COLO668 (cell line): ENCODE measurements at regions not wholly inside any gene's neighbourhood (a gene's known extent, or its start where the extent isn't known, plus 50 kb on each side); places are given as distances from the start of the nearest gene placed in this dataset.
"Not testable (repeated sequence)": the region's sequence is repeated elsewhere in the genome, so short reads cannot be mapped to it uniquely, and the experiment has no call there.

Source experiments
- DNase-seq: peaks from one replicate; lab custom pipeline; 2025; ENCODE audit not compliant: unreplicated experiment; lab: John Stamatoyannopoulos, UW

DNA sequence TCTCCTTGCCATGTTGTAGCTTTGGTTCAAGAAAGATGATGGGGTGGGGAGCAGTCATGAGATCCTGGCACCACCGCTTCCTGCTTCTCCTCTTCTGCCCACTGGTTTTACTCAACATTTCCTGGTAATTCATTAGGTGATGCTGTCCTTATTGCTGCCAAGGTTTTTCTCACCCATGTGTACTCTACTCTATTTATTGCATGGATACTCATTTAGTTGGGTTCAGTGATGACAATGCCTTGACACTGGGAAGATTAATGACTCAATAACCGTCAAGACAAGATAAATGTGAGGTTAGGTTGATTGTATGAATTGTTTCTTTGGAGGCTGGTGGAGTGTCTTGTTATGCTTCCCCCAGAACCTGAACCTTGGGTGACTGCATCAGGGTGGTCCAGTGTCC, 484.2 kb downstream of the SIPA1L2 start:
- no peak for DNase-seq

DNA sequence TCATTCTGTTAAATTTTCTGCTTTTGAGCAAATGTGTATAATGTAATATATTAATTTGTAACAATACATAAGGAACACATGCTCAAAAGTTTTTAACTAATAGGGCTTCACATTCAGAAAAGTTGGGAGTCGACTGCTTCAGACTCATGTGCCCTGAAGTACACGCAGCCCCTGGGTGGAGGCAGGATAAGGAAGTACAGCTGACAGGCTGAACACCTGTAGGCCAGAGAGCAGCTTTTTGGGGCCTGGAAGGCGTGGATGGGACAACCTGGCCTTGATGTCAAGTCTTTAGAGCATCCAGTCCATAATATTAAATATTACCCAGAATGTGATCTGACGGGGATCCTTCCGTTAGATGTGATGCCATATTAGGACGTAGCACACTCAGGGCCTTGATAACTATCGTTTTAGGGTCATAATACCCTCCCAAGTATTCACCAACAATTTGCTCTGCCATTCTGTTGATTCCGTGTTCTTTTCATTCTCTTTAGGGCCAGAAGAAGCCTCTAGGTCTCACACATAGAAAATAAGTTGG, 485.2 kb downstream of the SIPA1L2 start:
- DNase-seq = no peak

- no peak for DNase-seq
Observed at GRCh38 chr1:232143315-232143886, 486.5 kb downstream of the SIPA1L2 start.

GRCh38 chr1:232142403-232143314, 487.3 kb downstream of the SIPA1L2 start:
- no peak for DNase-seq

- not testable (repeated sequence) for DNase-seq
Observed at GRCh38 chr1:232141167-232141448, 488.8 kb downstream of the SIPA1L2 start.

GRCh38 chr1:232140419-232141166, 489.3 kb downstream of the SIPA1L2 start:
- no peak for DNase-seq

DNA sequence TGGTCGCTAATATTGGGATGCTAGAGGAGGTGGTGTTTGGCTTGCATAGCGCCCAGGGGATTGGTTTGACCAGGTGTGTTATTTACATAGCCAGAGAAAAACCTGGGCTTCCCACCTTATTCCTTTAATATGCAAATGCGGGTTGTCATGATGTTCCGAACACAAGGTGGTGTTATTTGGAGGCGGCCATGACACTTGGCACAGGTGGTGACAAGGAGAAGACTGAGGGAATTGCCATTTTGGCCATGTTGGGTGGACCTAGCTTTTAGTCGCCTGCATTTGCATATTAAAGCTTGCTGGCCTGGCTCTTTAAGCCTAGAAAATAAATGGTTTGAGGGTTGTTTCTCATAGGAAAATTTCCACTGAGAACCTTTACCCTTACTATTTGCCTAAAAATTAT, 490.5 kb downstream of the SIPA1L2 start:
- DNase-seq = no peak

DNA sequence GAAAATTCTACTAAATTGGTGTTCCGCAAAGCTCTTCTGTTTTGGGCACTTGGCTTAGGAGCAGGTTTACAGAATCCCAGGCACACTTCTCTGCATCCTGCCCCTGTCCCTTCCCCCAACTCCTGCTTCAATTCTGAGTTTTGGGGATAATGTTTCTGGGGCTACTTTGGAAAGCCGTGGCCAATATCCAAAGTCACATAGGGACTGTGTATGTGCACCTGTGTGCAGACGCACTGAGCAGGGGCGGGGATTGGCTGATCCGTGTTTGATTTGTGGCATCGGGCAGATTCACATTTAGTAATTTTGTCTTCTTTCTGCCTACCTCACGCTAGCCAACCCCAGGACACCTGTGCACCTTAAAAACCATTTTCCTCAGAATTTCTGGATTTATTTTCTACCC, 491.9 kb downstream of the SIPA1L2 start:
- no peak for DNase-seq

DNA sequence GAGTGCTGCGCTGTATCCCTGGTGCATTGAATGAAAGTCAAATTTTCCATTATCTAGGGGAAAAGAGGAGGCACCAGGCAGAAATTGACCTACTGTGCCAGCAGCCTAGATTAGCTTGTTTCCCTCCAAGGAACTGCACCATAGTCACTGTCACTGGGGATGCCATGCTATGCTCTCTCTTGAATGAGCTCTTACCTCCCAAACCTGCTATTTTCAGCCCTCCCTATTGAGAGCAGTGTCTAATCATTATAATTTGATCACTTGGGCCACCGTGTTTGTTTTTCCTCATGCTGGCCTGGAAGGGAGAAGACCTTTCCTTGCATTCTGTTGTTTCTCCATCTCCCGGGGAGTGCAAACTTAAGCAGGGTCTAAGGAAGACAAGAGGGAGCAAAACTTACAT, 492.9 kb downstream of the SIPA1L2 start:
- no peak for DNase-seq

- DNase-seq = no peak
Observed at GRCh38 chr1:232136136-232136535, 493.8 kb downstream of the SIPA1L2 start.

GRCh38 chr1:232134365-232134764, 495.6 kb downstream of the SIPA1L2 start:
- DNase-seq = no peak

GRCh38 chr1:232132572-232132971, 497.4 kb downstream of the SIPA1L2 start:
- no peak for DNase-seq

GRCh38 chr1:232131715-232132391, 498.1 kb downstream of the SIPA1L2 start:
- no peak for DNase-seq

DNA sequence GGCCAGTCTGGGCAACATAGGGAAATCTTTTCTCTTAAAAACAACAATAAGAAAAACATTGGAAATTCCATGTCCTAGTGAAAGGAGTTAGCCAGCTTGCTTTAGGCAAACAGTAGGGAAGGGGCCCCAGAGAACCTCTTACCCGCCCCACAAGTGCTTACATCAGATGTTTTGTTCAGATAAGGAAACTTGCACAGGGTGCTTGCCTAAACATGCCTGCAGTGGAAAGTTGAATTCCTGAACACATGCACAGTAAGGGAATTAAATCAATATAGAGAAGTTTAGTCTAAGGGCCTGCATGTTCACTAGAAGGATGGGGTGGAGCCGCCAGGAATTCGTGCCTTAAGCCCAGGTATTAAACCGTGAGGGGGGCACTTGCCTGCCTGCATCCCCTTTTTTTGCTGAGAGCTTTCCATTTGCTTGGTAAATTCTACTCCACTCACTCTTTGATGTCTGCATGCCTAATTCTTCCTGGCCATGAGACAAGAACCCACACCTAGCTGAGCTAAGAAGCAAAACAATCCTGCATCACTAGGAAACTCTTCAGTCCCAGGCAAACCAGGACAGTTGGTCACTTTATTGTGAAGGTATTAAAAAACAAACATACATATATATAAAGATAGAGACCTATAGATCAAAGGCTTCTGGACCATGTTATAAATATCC, 499.0 kb downstream of the SIPA1L2 start:
- no peak for DNase-seq

- no peak for DNase-seq
Observed at GRCh38 chr1:232127190-232127589, 500.6 kb downstream of the DISC1 start.

DNA sequence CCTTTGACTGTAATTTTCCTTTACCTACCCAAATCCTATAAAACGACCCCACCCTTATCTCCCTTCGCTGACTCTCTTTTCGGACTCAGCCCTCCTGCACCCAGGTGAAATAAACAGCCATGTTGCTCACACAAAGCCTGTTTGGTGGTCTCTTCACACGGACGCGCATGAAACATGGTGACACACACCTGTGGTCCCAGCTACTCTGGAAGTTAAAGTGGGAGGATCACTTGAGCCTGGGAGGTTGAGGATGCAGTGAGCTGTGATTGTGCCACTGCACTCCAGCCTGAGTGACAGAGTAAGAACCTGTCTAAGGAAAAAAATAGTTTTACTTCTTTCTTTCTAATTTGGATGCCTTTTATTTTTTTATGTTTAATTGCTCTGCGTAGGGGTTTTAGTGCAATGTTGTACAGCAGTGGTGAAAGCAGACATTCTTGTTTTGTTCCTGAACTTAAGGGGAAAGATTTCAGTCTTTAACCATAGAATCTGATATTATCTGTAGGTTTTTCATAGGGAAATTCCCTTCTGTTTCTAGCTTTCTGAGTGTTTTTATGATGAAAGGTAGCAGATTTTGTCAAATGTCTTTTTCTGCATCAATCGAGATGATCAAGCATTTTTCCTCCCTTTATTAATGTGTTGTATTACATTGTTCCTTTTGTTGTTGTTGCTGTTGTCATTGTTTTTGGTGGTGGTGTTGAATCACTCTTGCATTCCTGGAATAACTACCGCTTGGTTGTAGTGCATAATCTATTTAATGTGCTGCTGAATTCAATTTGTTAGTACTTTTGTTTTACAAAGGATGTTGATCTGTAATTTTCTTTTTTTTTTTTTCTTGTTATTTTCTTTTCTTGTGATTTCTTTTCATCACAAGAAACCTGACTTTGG, 497.4 kb downstream of the DISC1 start:
- DNase-seq = no peak

DNA sequence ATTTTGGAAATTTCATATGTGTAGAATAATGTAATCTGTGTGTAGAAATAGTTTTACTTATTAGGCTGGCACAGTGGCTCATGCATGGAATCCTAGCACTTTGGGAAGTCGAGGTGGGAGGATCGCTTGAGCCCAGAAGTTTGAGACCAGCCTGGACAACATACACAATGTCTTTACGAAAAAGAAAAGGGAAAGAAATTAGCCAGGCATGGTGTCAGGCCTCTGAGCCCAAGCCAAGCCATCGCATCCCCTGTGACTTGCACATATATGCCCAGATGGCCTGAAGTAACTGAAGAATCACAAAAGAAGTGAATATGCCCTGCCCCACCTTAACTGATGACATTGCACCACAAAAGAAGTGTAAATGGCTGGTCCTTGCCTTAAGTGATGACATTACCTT, 491.3 kb downstream of the DISC1 start:
- not testable (repeated sequence) for DNase-seq

DNA sequence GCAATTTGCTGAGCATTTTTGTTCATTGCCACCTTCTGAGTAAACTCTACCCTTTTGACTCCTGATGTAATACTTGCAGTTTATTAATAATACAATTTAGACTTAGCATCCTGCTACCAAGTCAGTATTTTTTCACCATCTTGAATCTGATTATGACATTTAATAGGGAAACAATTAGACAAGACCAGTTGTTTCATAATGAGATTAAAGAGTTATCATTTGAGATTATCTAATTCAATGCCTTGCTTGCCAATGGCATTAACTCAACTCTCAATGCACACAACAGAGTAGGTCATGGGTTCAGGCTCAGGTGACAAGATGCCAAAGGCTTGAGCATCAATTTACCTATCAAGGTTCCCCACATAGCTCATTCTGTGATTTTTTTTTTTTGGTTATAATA, 488.4 kb downstream of the DISC1 start:
- DNase-seq = no peak

DNA sequence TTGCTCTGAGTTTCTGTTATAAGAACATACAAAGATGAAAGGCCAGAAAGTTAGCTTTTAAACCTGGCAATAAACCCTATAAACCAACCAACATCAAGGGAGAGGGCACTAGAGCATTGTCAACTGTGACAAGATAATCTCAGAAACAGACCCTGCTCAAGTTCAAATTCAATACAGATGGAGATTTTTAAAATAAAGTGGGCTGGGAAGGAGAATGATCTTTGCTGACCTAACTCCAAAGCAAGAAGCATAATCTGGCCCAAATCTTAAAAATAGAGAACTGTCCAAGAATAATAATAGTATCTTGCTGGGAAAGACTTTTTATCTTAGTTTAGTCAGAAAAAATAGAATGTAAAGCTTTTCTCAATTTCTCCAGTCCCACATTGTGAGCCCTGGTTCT, 485.5 kb downstream of the DISC1 start:
- no peak for DNase-seq

- no peak for DNase-seq
Observed at GRCh38 chr1:232111611-232112010, 485.0 kb downstream of the DISC1 start.
